ENCODE measurements at regions not wholly inside any gene's neighbourhood (a gene's known extent, or its start where the extent isn't known, plus 50 kb on each side); places are given as distances from the start of the nearest gene placed in this dataset.

GRCh38 chr13:31885994-31886393 lies 145.6 kb upstream of the FRY start:
- TF ChIP-seq EZH2phosphoT487 (IDR thresholded peaks at IDR 0.05; ENCODE audit: borderline replicate concordance, low read depth) (no peak), REST (IDR thresholded peaks at IDR 0.05; ENCODE audit: low read depth, low read length) (no peak), CTCF (IDR thresholded peaks at IDR 0.05) (no peak), POLR2AphosphoS5 (IDR thresholded peaks at IDR 0.05; ENCODE audit: low read depth, low read length) (no peak), SMC3 (IDR thresholded peaks at IDR 0.05; ENCODE audit: low read depth, low read length) (no peak), TEAD4 (IDR thresholded peaks at IDR 0.05; ENCODE audit: borderline replicate concordance, insufficient read depth) (no peak), FOXJ3 (CRISPR knock-in tag; IDR thresholded peaks at IDR 0.05) (no peak), USF1 (IDR thresholded peaks at IDR 0.05; ENCODE audit: borderline replicate concordance, low read depth) (no peak), MXI1 (IDR thresholded peaks at IDR 0.05; ENCODE audit: low read depth, low read length) (no peak)
